H9 (cell line): ENCODE measurements at regions not wholly inside any gene's neighbourhood (a gene's known extent, or its start where the extent isn't known, plus 50 kb on each side); places are given as distances from the start of the nearest gene placed in this dataset.

Source experiments
- DNase-seq: peaks from one replicate; pipeline ENCODE4 v3.0.0-alpha.2; 2017
- H2AFZ ChIP-seq: one replicate; pipeline ENCODE4 v1.6.1; 2013; ENCODE audit warnings: mild to moderate bottlenecking, low read length, control low read depth, moderate library complexity
- H2AK5ac ChIP-seq: 2 replicates; pipeline ENCODE4 v1.6.1; 2013; ENCODE audit warnings: low read length, control low read depth, mixed read lengths; ENCODE audit not compliant: insufficient read length
- H2BK120ac ChIP-seq: one replicate; pipeline ENCODE4 v1.6.1; 2013; ENCODE audit warnings: low read depth, mild to moderate bottlenecking, low read length, control low read depth, inconsistent platforms; ENCODE audit not compliant: poor library complexity, severe bottlenecking
- H2BK12ac ChIP-seq: 2 replicates; pipeline ENCODE4 v1.6.1; 2013; ENCODE audit warnings: low read length, control low read depth, mixed read lengths, low read depth; ENCODE audit not compliant: insufficient read length
- H2BK15ac ChIP-seq: 2 replicates; pipeline ENCODE4 v1.6.1; 2013; ENCODE audit warnings: low read depth, low read length, control low read depth
- H2BK20ac ChIP-seq: one replicate; pipeline ENCODE4 v1.6.1; 2013; ENCODE audit warnings: low read depth, mild to moderate bottlenecking, low read length, control low read depth, inconsistent platforms; ENCODE audit not compliant: poor library complexity, severe bottlenecking
- H2BK5ac ChIP-seq: 2 replicates; pipeline ENCODE4 v1.6.1; 2013; ENCODE audit warnings: low read length, control low read depth, mixed read lengths; ENCODE audit not compliant: insufficient read length
- H3K14ac ChIP-seq: 2 replicates; pipeline ENCODE4 v1.6.1; 2013; ENCODE audit warnings: low read length, control low read depth; ENCODE audit not compliant: insufficient read depth
- H3K18ac ChIP-seq: 2 replicates; pipeline ENCODE4 v1.6.1; 2013; ENCODE audit warnings: low read depth, mild to moderate bottlenecking, mixed read lengths, low read length, control low read depth; ENCODE audit not compliant: insufficient read length
- H3K23ac ChIP-seq: 2 replicates; pipeline ENCODE4 v1.6.1; 2013; ENCODE audit warnings: low read length, control low read depth, mixed read lengths, low read depth; ENCODE audit not compliant: insufficient read length
- H3K23me2 ChIP-seq: 2 replicates; pipeline ENCODE4 v1.6.1; 2013; ENCODE audit warnings: low read depth, mild to moderate bottlenecking, mixed read lengths, low read length, control low read depth; ENCODE audit not compliant: insufficient read length, poor library complexity, severe bottlenecking
- H3K27ac ChIP-seq: 2 replicates; pipeline ENCODE4 v1.5.1; 2013; ENCODE audit warnings: low read length, control low read depth, mixed read lengths, low read depth; ENCODE audit not compliant: insufficient read length
- H3K27me3 ChIP-seq: 2 replicates; pipeline ENCODE4 v1.6.1; 2013; ENCODE audit warnings: low read length, control low read depth, inconsistent platforms; ENCODE audit not compliant: insufficient read depth
- H3K4ac ChIP-seq: 2 replicates; pipeline ENCODE4 v1.6.1; 2013; ENCODE audit warnings: low read depth, mild to moderate bottlenecking, control low read depth, inconsistent platforms, low read length, moderate library complexity
- H3K4me1 ChIP-seq: 2 replicates; pipeline ENCODE4 v1.6.1; 2013; ENCODE audit warnings: low read length, control low read depth, inconsistent platforms; ENCODE audit not compliant: insufficient read depth
- H3K4me2 ChIP-seq: 2 replicates; pipeline ENCODE4 v1.6.1; 2013; ENCODE audit warnings: low read length, control low read depth, mixed read lengths; ENCODE audit not compliant: insufficient read length, insufficient read depth
- H3K56ac ChIP-seq: 2 replicates; pipeline ENCODE4 v1.6.1; 2013; ENCODE audit warnings: low read depth, mild to moderate bottlenecking, mixed read lengths, low read length, control low read depth; ENCODE audit not compliant: insufficient read length
- H3K79me1 ChIP-seq: 2 replicates; pipeline ENCODE4 v1.6.1; 2013; ENCODE audit warnings: low read depth, mild to moderate bottlenecking, moderate library complexity, low read length, control low read depth, inconsistent platforms; ENCODE audit not compliant: insufficient read depth, poor library complexity, severe bottlenecking
- H3K79me2 ChIP-seq: 2 replicates; pipeline ENCODE4 v1.6.1; 2013; ENCODE audit warnings: low read length, control low read depth, inconsistent platforms; ENCODE audit not compliant: insufficient read depth
- H3K9ac ChIP-seq: 2 replicates; pipeline ENCODE4 v1.6.1; 2013; ENCODE audit warnings: low read length, control low read depth, mixed read lengths; ENCODE audit not compliant: insufficient read length; ENCODE audit errors: extremely low read depth
- H3K9me3 ChIP-seq: one replicate; pipeline ENCODE4 v1.6.1; 2013; ENCODE audit warnings: low read depth, low read length, inconsistent platforms; ENCODE audit not compliant: control insufficient read depth
- H3T11ph ChIP-seq: one replicate; pipeline ENCODE4 v1.6.1; 2013; ENCODE audit warnings: mild to moderate bottlenecking, low read length, control low read depth, inconsistent platforms
- H4K20me1 ChIP-seq: one replicate; pipeline ENCODE4 v1.6.1; 2013; ENCODE audit not compliant: control insufficient read depth, insufficient read length, insufficient read depth
- H4K5ac ChIP-seq: 2 replicates; pipeline ENCODE4 v1.6.1; 2013; ENCODE audit warnings: low read depth, mild to moderate bottlenecking, mixed read lengths, low read length, control low read depth; ENCODE audit not compliant: insufficient read length
- H4K8ac ChIP-seq: replicated peaks from 2 replicates; pipeline ENCODE4 v1.6.1; 2013; ENCODE audit warnings: low read length, control low read depth, mixed read lengths, low read depth; ENCODE audit not compliant: insufficient read length
- H4K91ac ChIP-seq: 2 replicates; pipeline ENCODE4 v1.6.1; 2013; ENCODE audit warnings: low read depth, mild to moderate bottlenecking, moderate library complexity, mixed read lengths, low read length, control low read depth; ENCODE audit not compliant: insufficient read length
- H3K27ac Mint-ChIP-seq, 3 experiments: 2 replicates in 2 of 3; 3 replicates in 1 of 3; pipeline ENCODE4 v1.8.0; 2020 to 2021; ENCODE audit warnings: mixed read lengths in 3 of 3, mild to moderate bottlenecking in 1 of 3, moderate library complexity in 1 of 3
- H3K27me3 Mint-ChIP-seq: 2 replicates; pipeline ENCODE4 v1.8.0; 2021; ENCODE audit warnings: low read depth, mild to moderate bottlenecking, moderate library complexity, mixed read lengths
- H3K36me3 Mint-ChIP-seq, 3 experiments: 2 replicates in 2 of 3; 3 replicates in 1 of 3; pipeline ENCODE4 v1.8.0; 2020 to 2021; ENCODE audit warnings: low read depth in 3 of 3, mixed read lengths in 3 of 3; ENCODE audit not compliant: insufficient read depth in 1 of 3
- H3K4me1 Mint-ChIP-seq, 2 experiments: 2 replicates each; pipeline ENCODE4 v1.8.0; 2020; ENCODE audit warnings: mixed read lengths in 2 of 2
- H3K4me3 Mint-ChIP-seq, 2 experiments: 2 replicates in 1 of 2; 3 replicates in 1 of 2; pipeline ENCODE4 v1.8.0; 2020 to 2021; ENCODE audit warnings: mild to moderate bottlenecking in 2 of 2, mixed read lengths in 2 of 2, moderate library complexity in 1 of 2
- H3K9me3 Mint-ChIP-seq, 2 experiments: 2 replicates in 1 of 2; 3 replicates in 1 of 2; pipeline ENCODE4 v1.8.0; 2020; ENCODE audit warnings: mild to moderate bottlenecking in 2 of 2, mixed read lengths in 2 of 2, moderate library complexity in 1 of 2
- WGBS: extraction: QIAGEN DNeasy Blood & Tissue Kit; methylation state at CpG from one replicate; pipeline ENCODE4 v1.1.7; 2013; ENCODE audit warnings: missing lambda C conversion rate, low lambda C conversion rate, mixed read lengths; ENCODE audit not compliant: insufficient read length; ENCODE audit errors: extremely low coverage; 5-methylcytosine and 5-hydroxymethylcytosine counted together
- TF ChIP-seq, protein P1 (sequence below): fragments of 200-600 bp; sonication (generic); conservative IDR thresholded peaks from 3 replicates; pipeline ENCODE4 v1.8.0; 2021; ENCODE audit warnings: antibody characterized with exemption, mild to moderate bottlenecking

GRCh38 chr3:5972586-5972985 is 785.1 kb downstream of the EDEM1 start:
- Histone ChIP-seq H4K8ac (no peak overlapping the region), H2AK5ac (no peak overlapping the region), H4K5ac (no peak overlapping the region), H4K91ac (no peak overlapping the region), H3K27ac (no peak overlapping the region), H3K9me3 (no peaks in the 10 kb centered on the region), H2BK5ac (no peak overlapping the region), H3K4me1 (no peaks in the 10 kb centered on the region), H3K14ac (no peak overlapping the region), H3K9ac (no peak overlapping the region), H2BK12ac (no peak overlapping the region), H3T11ph (no peak overlapping the region), H3K56ac (no peak overlapping the region), H3K27me3 (no peaks in the 10 kb centered on the region), H3K23me2 (no peaks in the 10 kb centered on the region), H3K4me2 (no peak overlapping the region), H3K79me2 (no peaks in the 10 kb centered on the region), H3K18ac (no peak overlapping the region), H2BK15ac (no peak overlapping the region), H3K79me1 (no peaks in the 10 kb centered on the region), H3K23ac (no peak overlapping the region), H2BK120ac (no peak overlapping the region), H2BK20ac (no peak overlapping the region), H4K20me1 (no peaks in the 10 kb centered on the region), H3K4ac (no peak overlapping the region), H2AFZ (no peak overlapping the region)
- no peaks in the 10 kb centered on the region; a peak in 1 of 5 replicates for H3K9me3 Mint-ChIP-seq
- no peak overlapping the region for H3K4me3 Mint-ChIP-seq
- DNase-seq = no peak
- H3K27me3 Mint-ChIP-seq = no peaks in the 10 kb centered on the region
- H3K36me3 Mint-ChIP-seq = no peaks in the 10 kb centered on the region
- TF ChIP-seq, protein P1, sequence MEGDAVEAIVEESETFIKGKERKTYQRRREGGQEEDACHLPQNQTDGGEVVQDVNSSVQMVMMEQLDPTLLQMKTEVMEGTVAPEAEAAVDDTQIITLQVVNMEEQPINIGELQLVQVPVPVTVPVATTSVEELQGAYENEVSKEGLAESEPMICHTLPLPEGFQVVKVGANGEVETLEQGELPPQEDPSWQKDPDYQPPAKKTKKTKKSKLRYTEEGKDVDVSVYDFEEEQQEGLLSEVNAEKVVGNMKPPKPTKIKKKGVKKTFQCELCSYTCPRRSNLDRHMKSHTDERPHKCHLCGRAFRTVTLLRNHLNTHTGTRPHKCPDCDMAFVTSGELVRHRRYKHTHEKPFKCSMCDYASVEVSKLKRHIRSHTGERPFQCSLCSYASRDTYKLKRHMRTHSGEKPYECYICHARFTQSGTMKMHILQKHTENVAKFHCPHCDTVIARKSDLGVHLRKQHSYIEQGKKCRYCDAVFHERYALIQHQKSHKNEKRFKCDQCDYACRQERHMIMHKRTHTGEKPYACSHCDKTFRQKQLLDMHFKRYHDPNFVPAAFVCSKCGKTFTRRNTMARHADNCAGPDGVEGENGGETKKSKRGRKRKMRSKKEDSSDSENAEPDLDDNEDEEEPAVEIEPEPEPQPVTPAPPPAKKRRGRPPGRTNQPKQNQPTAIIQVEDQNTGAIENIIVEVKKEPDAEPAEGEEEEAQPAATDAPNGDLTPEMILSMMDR = no peak
- no peak overlapping the region for H3K27ac Mint-ChIP-seq
- WGBS = no CpG with 5 or more reads among the region's 5 CpGs
- peaks cover 0 to 5% of the 10 kb centered on the region in 2 experiments; a peak in 1 of 4 replicates for H3K4me1 Mint-ChIP-seq
